ENCODE measurements at regions not wholly inside any gene's neighbourhood (a gene's known extent, or its start where the extent isn't known, plus 50 kb on each side); places are given as distances from the start of the nearest gene placed in this dataset.

DNA sequence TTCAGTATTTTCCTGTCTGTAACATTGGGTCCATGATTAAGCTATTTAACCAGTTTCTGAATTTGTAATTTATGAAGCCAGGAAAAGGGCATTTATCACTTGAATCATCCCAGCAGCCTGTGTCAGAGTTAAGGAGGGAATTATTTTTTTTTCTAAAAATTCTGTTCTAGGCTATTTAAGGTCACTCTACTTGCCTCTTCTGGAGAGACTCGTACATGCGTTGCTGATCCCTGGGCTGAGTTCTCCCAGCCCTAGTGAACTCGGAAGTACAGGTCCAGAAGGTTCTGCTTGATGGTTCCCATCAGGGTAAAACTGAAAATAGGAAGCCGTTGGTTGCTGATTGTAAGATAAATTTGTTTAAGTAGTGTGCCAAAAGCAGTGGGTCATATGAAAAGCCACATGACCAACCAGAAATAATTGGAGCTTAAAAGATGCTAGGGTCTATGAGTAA, 90.7 kb downstream of the GPR88 start:
- TF ChIP-seq POLR2A (IDR thresholded peaks at IDR 0.05) = no peak
- TF ChIP-seq, protein P1, sequence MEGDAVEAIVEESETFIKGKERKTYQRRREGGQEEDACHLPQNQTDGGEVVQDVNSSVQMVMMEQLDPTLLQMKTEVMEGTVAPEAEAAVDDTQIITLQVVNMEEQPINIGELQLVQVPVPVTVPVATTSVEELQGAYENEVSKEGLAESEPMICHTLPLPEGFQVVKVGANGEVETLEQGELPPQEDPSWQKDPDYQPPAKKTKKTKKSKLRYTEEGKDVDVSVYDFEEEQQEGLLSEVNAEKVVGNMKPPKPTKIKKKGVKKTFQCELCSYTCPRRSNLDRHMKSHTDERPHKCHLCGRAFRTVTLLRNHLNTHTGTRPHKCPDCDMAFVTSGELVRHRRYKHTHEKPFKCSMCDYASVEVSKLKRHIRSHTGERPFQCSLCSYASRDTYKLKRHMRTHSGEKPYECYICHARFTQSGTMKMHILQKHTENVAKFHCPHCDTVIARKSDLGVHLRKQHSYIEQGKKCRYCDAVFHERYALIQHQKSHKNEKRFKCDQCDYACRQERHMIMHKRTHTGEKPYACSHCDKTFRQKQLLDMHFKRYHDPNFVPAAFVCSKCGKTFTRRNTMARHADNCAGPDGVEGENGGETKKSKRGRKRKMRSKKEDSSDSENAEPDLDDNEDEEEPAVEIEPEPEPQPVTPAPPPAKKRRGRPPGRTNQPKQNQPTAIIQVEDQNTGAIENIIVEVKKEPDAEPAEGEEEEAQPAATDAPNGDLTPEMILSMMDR (IDR thresholded peaks at IDR 0.05) = no peak
- intact Hi-C loops (cut with DNase I) = no loop called here
- Histone ChIP-seq H3K36me3 (no peaks in the 10 kb centered on the region), H3K9me3 (no peaks in the 10 kb centered on the region), H3K4me1 (peaks cover 0 to 34% (median 9%) of the 10 kb centered on the region in 3 donors), H3K27me3 (no peaks in the 10 kb centered on the region), H3K4me3 (no peak overlapping the region), H3K27ac (peak overlapping the region in 2 of 4 donors; percentile 54 to 55)
- WGBS, 2 donors = 50 to 54% methylated on average over 4 of the region's 4 CpGs
- DNase-seq = no peak

DNA sequence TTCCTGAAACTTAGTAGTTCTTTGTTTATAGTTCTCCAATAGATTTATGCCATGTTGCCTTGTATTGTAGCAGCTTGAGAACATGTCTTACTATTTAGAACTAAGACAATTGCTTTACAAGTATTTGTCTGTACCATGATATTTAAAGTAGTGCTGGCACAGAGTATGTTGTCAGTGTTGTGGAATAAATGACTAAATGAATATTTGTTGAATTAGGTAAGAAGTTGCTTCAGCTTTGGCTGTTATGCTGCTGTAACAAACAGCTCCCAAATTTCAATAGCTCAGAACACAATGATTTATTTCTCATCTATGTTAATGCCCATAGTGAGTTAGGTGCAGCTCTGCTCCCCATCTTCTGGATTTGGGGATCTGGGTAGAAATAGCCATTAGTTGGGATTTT, 90.2 kb upstream of the VCAM1 start:
- intact Hi-C loops (cut with DNase I) = no loop called here
- Histone ChIP-seq H3K36me3 (no peaks in the 10 kb centered on the region), H3K4me1 (peaks cover 0 to 34% (median 9%) of the 10 kb centered on the region in 3 donors), H3K9me3 (no peaks in the 10 kb centered on the region), H3K27me3 (no peaks in the 10 kb centered on the region), H3K27ac (peak overlapping the region in 2 of 4 donors; percentile 9 to 54), H3K4me3 (no peak overlapping the region)
- DNase-seq = no peak
- TF ChIP-seq, protein P1 (IDR thresholded peaks at IDR 0.05) = no peak
- no peak for TF ChIP-seq POLR2A (IDR thresholded peaks at IDR 0.05)

DNA sequence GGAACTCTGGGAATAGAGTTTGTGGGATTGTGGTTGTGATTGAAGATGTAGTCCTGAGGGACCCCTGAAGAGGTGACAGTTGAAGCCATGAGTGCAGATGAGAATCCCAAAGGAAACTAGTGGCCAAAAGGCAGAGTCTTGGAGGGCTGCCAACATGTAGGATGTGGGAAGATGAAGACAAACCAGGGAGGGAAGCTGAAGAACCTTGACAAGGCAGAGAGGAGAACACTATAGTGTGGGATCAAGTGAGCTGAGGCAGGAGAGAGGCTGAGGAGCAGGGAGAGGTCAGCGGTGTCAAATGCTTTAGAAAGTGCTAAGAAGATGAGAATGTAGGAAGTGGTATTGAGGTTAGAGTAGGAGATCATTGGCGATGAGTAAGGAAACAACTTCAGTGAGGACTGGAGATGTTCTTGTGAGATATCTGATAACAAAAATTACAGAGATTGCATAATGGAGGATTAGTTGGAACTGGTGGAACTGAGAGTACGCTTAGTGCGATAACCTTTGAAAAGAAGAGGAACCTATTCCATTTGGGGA, 88.5 kb upstream of the VCAM1 start:
- no peak for DNase-seq
- Histone ChIP-seq H3K9me3 (no peaks in the 10 kb centered on the region), H3K4me3 (no peak overlapping the region), H3K27ac (no peak overlapping the region), H3K27me3 (no peaks in the 10 kb centered on the region), H3K36me3 (no peaks in the 10 kb centered on the region), H3K4me1 (peaks cover 0 to 33% (median 9%) of the 10 kb centered on the region in 3 donors)
- 70 to 73% methylated on average over 4 of the region's 4 CpGs for WGBS, 2 donors
- intact Hi-C loops (cut with DNase I) = no loop called here
- TF ChIP-seq, protein P1 (IDR thresholded peaks at IDR 0.05) = no peak
- TF ChIP-seq POLR2A (IDR thresholded peaks at IDR 0.05) = no peak

DNA sequence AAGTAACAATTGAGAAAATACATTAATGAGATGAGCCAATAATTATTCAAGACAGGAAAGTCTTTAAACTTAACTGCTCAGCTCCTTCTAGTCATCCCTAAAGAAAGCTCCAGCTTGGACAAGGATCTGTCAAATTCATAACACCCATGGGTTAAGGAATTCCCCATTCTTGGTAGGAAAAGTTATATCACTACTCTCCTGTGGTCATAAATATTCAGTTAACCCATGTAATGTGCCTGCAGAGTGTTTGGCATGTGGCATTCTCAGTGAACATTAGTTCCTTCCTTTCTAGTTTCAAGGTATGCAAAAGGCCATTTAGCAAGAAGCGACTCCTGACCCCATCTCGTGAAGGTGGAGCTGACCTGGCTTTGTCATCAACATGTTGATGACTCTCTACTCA, 76.7 kb upstream of the VCAM1 start:
- H3K27ac ChIP-seq = no peak overlapping the region
- H3K9me3 ChIP-seq = no peaks in the 10 kb centered on the region
- H3K4me1 ChIP-seq = no peaks in the 10 kb centered on the region
- TF ChIP-seq, protein P1 (IDR thresholded peaks at IDR 0.05) = no peak
- no peak for TF ChIP-seq POLR2A (IDR thresholded peaks at IDR 0.05)
- no peak for DNase-seq
- intact Hi-C loops (cut with DNase I) = no loop called here
- WGBS, 2 donors = 58% methylated on average over 2 of the region's 2 CpGs; no CpG with 5 or more reads in 1 of the 2 donors
- H3K36me3 ChIP-seq = no peaks in the 10 kb centered on the region
- no peaks in the 10 kb centered on the region for H3K27me3 ChIP-seq
- no peak overlapping the region for H3K4me3 ChIP-seq

DNA sequence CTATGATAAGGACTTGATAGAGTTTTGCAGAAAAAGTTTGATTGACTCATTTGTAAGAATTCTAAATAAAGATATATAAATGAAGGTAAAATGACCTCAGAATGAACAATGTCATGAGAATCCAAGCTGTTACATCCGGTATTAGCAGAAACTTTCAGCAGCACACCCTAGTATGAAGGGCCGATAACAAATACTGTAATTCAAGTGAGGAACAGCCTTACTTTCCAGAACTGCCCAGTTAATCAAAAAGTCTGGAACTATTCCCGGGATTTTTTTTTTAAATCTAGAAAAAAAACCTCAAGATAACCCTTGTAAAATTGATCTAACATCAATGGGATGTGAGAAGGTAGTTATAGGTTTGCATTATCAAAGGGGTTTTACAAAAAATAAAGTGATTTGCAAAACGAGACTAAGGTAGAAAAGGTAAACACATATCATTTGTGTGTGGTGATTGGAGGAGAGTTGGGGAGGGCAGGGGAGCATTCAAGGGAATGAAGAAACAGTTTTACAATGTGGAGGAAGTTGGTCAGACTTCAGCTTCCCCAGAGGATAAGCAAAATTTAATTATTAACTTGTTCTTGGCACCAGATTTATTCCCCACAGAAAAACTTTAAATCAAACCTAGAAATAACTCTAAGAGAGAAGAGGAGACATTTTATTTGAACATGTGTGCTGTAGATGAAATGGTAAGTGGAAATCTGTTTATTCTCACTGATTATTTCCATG, 75.9 kb upstream of the VCAM1 start:
- Histone ChIP-seq H3K27me3 (no peaks in the 10 kb centered on the region), H3K4me1 (no peaks in the 10 kb centered on the region), H3K36me3 (no peaks in the 10 kb centered on the region), H3K4me3 (no peak overlapping the region), H3K9me3 (peaks cover 0 to 2% (median 0%) of the 10 kb centered on the region in 3 donors), H3K27ac (no peak overlapping the region)
- DNase-seq = no peak
- intact Hi-C loops (cut with DNase I) = no loop called here
- TF ChIP-seq, protein P1 (IDR thresholded peaks at IDR 0.05) = no peak
- no peak for TF ChIP-seq POLR2A (IDR thresholded peaks at IDR 0.05)
- WGBS, 2 donors = 38 to 48% methylated on average over 4 of the region's 4 CpGs
